Common myeloid progenitor, CD34-positive (primary cell): ENCODE measurements at regions not wholly inside any gene's neighbourhood (a gene's known extent, or its start where the extent isn't known, plus 50 kb on each side); places are given as distances from the start of the nearest gene placed in this dataset.

Experiments used
- CTCF ChIA-PET: fragments of 350-600 bp; sonication (Branson Sonifier 250); formaldehyde crosslinking; loops from one replicate; lab custom pipeline; 2021; ENCODE audit warnings: antibody characterized with exemption; lab: Charles Lee
- POLR2A ChIA-PET: fragments of 350-600 bp; sonication (Branson Sonifier 250); formaldehyde crosslinking; loops from one replicate; lab custom pipeline; 2021; ENCODE audit warnings: antibody characterized with exemption; lab: Charles Lee
- DNase-seq, 3 donors: peaks; one replicate each; pipeline versions ENCODE4 v3.0.0 to v3.0.0-alpha.2; 2013
- H3K27ac ChIP-seq, 2 experiments: 1 replicate in 1 of 2; 2 replicates in 1 of 2; pipeline ENCODE4 v1.7.0; 2013; ENCODE audit warnings: inconsistent platforms in 2 of 2, low read length in 2 of 2, mild to moderate bottlenecking in 2 of 2, low read depth in 1 of 2, moderate library complexity in 1 of 2; ENCODE audit not compliant: severe bottlenecking in 2 of 2, insufficient read depth in 1 of 2, poor library complexity in 1 of 2
- H3K27me3 ChIP-seq, 5 experiments: replicated peaks in 2 of 5; 1 replicate in 3 of 5; 2 replicates in 2 of 5; pipeline versions ENCODE4 v1.6.1 to v1.7.0; 2013; ENCODE audit warnings: low read length in 4 of 5, mild to moderate bottlenecking in 2 of 5, moderate library complexity in 2 of 5, inconsistent platforms in 1 of 5; ENCODE audit not compliant: insufficient read depth in 5 of 5, control insufficient read depth in 4 of 5
- H3K36me3 ChIP-seq, 4 experiments: 1 replicate in 2 of 4; 2 replicates in 2 of 4; pipeline versions ENCODE4 v1.6.1 to v1.7.0; 2013; ENCODE audit warnings: low read length in 3 of 4, control low read depth in 1 of 4, mild to moderate bottlenecking in 1 of 4; ENCODE audit not compliant: control insufficient read depth in 4 of 4, insufficient read depth in 4 of 4
- H3K4me1 ChIP-seq, 4 experiments: 1 replicate in 3 of 4; 2 replicates in 1 of 4; pipeline versions ENCODE4 v1.6.1 to v1.7.1; 2013; ENCODE audit warnings: low read length in 3 of 4, mild to moderate bottlenecking in 3 of 4, control low read depth in 1 of 4, inconsistent platforms in 1 of 4, moderate library complexity in 1 of 4; ENCODE audit not compliant: control insufficient read depth in 4 of 4, insufficient read depth in 4 of 4; ENCODE audit errors: control extremely low read depth in 1 of 4
- H3K4me3 ChIP-seq, 7 experiments: 1 replicate in 4 of 7; 2 replicates in 3 of 7; pipeline versions ENCODE4 v1.5.1 to v1.7.0; 2013; ENCODE audit warnings: mild to moderate bottlenecking in 7 of 7, low read length in 6 of 7, moderate library complexity in 6 of 7, inconsistent platforms in 2 of 7, low read depth in 2 of 7, control low read depth in 1 of 7; ENCODE audit not compliant: insufficient read depth in 4 of 7, control insufficient read depth in 1 of 7; ENCODE audit errors: extremely low read depth in 1 of 7
- H3K9me3 ChIP-seq, 5 experiments: 1 replicate in 4 of 5; 2 replicates in 1 of 5; pipeline versions ENCODE4 v1.6.1 to v1.7.1; 2013; ENCODE audit warnings: low read length in 4 of 5, mild to moderate bottlenecking in 2 of 5, inconsistent platforms in 1 of 5, low read depth in 1 of 5, moderate library complexity in 1 of 5; ENCODE audit not compliant: control insufficient read depth in 4 of 5, insufficient read depth in 2 of 5; ENCODE audit errors: control extremely low read depth in 1 of 5
- WGBS: methylation state at CpG from one replicate; pipeline ENCODE4 v1.1.5; 2013; ENCODE audit not compliant: insufficient coverage; 5-methylcytosine and 5-hydroxymethylcytosine counted together

DNA sequence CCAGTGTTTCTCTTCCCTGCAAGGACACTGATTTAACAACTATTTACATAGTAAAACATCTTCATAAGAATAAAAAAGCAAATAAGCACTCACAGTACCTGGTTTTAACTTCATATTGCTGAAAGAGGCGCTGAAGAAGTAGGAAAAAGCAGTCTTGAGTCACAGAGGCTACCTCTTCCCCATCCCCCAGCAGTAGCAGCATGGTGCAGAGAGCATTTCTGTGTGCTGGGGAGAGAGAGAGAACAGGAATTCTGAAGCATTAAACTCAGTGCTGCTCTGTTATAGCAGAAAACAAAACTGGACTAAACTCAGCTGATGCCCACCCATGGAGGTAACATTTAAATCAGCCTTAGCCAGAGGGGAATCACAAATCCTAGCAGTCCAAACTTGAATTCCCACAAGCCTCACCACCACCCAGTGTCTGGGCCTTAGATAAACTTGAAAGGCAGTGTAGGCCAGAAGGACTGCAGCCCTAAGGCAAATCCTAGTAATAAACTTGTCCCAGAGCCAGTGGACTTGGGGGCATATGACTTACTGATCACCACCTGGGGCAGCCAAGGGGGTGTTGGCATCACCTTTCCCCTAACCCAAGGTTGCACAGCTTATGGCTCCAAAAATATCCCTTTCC, 321.8 kb upstream of the CWC22 start:
- ChIA-PET CTCF (no interaction called here), POLR2A (no interaction called here)
- H3K27ac ChIP-seq = no peak overlapping the region
- H3K4me1 ChIP-seq = no peaks in the 10 kb centered on the region
- no peaks in the 10 kb centered on the region for H3K27me3 ChIP-seq
- H3K9me3 ChIP-seq = no peaks in the 10 kb centered on the region
- H3K36me3 ChIP-seq = no peaks in the 10 kb centered on the region
- DNase-seq = no peak
- WGBS = no CpG with 5 or more reads among the region's 1 CpG
- no peak overlapping the region for H3K4me3 ChIP-seq

DNA sequence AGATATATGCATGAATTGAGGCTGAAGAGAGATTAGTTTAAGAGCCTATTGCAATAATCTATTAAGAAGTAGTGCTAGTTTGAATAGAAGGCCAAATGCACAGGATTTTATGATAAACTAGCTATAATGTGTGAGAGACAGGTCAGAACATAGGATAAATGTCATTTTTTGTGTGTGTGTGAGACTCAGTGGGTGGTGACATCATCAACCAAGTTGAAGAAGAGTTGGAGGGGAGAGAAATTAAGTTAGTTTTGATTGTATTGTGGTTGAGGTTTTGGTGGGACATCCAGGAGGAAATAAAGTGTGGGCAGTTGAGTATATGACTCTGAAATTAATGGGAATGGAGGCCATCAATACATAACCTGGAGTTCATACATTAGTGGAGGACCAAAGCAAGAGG, 320.1 kb upstream of the CWC22 start:
- POLR2A ChIA-PET = no interaction called here
- Histone ChIP-seq H3K4me3 (no peak overlapping the region), H3K27me3 (no peaks in the 10 kb centered on the region), H3K27ac (no peak overlapping the region), H3K4me1 (no peaks in the 10 kb centered on the region), H3K9me3 (no peaks in the 10 kb centered on the region), H3K36me3 (no peaks in the 10 kb centered on the region)
- no peak for DNase-seq
- CTCF ChIA-PET = no interaction called here

DNA sequence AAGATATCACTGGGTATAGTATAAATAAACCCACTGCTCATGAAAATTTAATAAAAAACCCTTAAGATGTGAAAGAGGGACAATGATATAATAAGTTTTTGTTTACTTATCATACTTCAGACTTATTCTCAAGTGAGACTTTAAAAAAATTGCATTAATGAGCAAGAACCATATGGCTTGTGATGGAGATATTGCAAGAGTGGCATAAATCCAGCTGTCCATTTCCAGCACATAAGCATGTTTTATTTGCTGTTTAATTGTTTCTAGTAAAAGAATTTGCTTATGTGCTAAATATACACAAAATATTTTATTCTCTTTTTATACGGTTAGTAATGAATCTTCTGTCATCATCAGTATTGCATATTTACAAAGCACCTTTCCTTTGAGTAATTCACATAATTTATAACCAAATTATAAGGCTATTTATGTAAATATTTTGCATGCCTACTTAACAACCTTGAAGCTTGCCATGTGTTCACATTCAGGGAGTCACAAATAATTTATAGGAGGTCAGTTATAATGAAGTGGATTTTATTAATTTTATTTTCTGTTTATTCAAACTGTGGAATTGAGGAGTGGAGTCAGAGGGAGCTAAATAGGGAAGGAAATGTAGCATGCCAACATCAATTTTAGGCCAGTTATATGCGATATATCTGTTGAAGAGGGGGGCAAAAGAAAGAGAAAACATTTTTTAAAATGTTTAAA, 318.5 kb upstream of the CWC22 start:
- Histone ChIP-seq H3K4me1 (no peaks in the 10 kb centered on the region), H3K4me3 (no peak overlapping the region), H3K27ac (no peak overlapping the region), H3K9me3 (peaks cover 0 to 2% (median 0%) of the 10 kb centered on the region in 5 experiments), H3K36me3 (no peaks in the 10 kb centered on the region), H3K27me3 (no peaks in the 10 kb centered on the region)
- WGBS = no CpG with 5 or more reads among the region's 2 CpGs
- DNase-seq = no peak
- CTCF ChIA-PET = no interaction called here
- POLR2A ChIA-PET = no interaction called here

DNA sequence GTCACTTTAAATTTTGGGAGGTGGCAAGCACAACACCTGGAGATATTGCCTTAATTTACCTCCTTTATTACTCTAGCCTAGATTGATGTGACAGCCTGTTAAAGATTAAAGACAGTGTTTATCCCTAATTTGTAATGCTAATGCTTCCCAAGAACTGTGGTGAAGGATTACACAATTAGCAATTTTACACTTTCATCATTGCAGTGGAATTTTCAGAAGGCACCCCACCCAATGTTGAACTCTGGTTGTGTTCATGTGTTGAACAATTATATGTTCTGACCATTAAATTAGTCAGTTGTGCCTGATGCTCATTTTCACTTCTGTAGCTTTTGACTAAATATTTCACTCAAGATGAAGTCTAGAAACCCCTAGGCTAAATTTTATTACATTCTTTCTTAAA, 317.1 kb upstream of the CWC22 start:
- peaks cover 0 to 2% (median 0%) of the 10 kb centered on the region in 5 experiments for H3K9me3 ChIP-seq
- H3K4me1 ChIP-seq = no peaks in the 10 kb centered on the region
- no peaks in the 10 kb centered on the region for H3K36me3 ChIP-seq
- H3K4me3 ChIP-seq = no peak overlapping the region
- ChIA-PET CTCF (no interaction called here), POLR2A (no interaction called here)
- no peaks in the 10 kb centered on the region for H3K27me3 ChIP-seq
- DNase-seq = no peak
- H3K27ac ChIP-seq = no peak overlapping the region

DNA sequence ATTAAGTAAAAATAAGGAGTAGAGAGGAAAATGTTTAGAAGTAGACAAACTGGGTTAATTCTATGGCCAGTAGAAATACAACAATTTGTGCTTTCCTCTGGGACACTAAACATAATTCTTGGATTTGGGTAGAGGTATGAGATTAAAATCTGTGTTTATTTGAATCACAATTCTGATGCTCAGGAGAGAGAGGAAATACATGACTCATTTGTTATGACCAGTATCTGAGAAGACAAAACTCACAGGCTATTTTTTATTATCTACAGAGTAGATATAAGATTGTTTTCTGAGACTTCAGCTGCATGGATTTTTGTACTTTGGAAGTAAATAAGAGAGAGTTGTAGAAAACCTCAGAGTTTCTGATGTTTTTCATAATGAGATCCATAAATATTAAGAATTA, 315.7 kb upstream of the CWC22 start:
- H3K4me1 ChIP-seq = no peaks in the 10 kb centered on the region
- ChIA-PET POLR2A (no interaction called here), CTCF (interaction anchor here (1.1 kb wide), 1 partner anchor 11 kb away, joined by 4 read pairs; no protein-coding TSS in a partner anchor)
- no peak overlapping the region for H3K27ac ChIP-seq
- peaks cover 0 to 2% (median 0%) of the 10 kb centered on the region in 5 experiments for H3K9me3 ChIP-seq
- H3K27me3 ChIP-seq = no peaks in the 10 kb centered on the region
- DNase-seq = no peak
- no peaks in the 10 kb centered on the region for H3K36me3 ChIP-seq
- H3K4me3 ChIP-seq = no peak overlapping the region

DNA sequence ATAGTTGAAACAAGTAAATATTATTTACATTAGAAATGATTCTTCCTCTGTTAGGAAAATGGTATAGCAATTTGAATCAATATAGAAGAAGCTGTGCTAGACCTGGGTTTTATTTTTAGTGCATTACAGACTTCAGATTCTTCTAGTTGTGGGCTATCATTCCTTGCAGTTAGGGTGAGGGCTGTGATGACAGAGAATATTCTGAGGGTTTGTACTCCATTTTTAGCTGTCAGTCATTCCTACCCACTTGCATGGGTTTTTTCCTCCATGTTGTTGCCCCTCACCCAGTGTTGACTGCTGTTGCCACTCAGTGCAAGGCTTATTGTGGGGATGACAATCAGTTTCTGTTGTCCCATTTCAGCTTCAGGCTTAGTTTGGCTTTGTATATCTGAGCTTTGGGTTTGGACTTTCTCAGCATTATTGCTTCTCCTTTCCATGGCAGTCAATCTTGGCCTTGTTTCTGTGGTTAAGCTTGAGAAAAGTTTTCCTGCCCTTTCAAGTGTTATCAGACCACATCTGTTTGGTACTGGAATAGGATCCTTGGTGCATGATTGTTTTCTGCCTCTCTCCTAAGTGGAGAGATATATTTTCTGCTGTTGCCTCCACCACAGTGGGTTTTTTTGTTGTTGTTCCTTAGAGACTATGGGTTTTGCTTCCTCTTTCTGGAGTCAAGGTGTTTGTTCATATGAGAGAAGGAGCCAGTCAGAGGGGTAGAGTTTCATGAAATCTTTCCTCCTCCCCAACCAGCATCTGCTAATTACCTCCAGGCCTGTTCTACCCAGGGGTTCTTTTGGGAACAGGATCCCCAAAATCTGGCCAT, 312.7 kb upstream of the CWC22 start:
- POLR2A ChIA-PET = no interaction called here
- Histone ChIP-seq H3K9me3 (peaks cover 0 to 2% (median 0%) of the 10 kb centered on the region in 5 experiments), H3K27me3 (no peaks in the 10 kb centered on the region), H3K27ac (no peak overlapping the region), H3K36me3 (no peaks in the 10 kb centered on the region), H3K4me3 (no peak overlapping the region), H3K4me1 (no peaks in the 10 kb centered on the region)
- DNase-seq = no peak
- CTCF ChIA-PET = no interaction called here

DNA sequence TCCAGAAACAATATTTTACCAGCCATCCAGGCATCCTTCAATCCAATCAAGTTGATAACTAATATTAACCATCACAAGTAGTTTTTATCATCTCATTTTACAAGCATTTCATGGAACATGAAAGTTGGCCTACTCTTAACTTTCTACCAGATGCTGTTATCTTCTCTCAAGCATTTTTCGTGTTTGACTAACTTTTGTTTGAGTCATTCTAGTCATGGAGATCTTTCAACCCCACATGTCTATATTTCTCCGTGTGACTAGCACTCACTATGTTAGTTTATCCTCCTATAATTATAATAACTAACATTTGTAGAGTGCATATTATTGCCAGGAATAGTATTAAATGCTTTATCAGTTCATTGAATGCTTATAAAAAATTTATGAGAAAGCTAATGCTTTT, 307.0 kb upstream of the CWC22 start:
- no peaks in the 10 kb centered on the region for H3K4me1 ChIP-seq
- H3K9me3 ChIP-seq = peaks cover 0 to 2% (median 0%) of the 10 kb centered on the region in 5 experiments
- H3K4me3 ChIP-seq = no peak overlapping the region
- ChIA-PET CTCF (no interaction called here), POLR2A (no interaction called here)
- DNase-seq = no peak
- no peaks in the 10 kb centered on the region for H3K27me3 ChIP-seq
- WGBS = no CpG with 5 or more reads among the region's 2 CpGs
- H3K36me3 ChIP-seq = no peaks in the 10 kb centered on the region
- H3K27ac ChIP-seq = no peak overlapping the region
